Stomach smooth muscle (tissue), 2 donors: ENCODE measurements at regions not wholly inside any gene's neighbourhood (a gene's known extent, or its start where the extent isn't known, plus 50 kb on each side); places are given as distances from the start of the nearest gene placed in this dataset.

Experiments
- H3K27ac ChIP-seq: one replicate; pipeline ENCODE4 v1.7.0; 2013; ENCODE audit warnings: mild to moderate bottlenecking, low read length, inconsistent platforms
- H3K27me3 ChIP-seq, 2 donors: one replicate each; pipeline ENCODE4 v1.7.0; 2013; ENCODE audit warnings: low read length in 2 of 2; ENCODE audit not compliant: insufficient read depth in 2 of 2, control insufficient read depth in 1 of 2
- H3K36me3 ChIP-seq, 2 donors: one replicate each; pipeline ENCODE4 v1.7.0; 2013; ENCODE audit warnings: low read length in 2 of 2; ENCODE audit not compliant: control insufficient read depth in 2 of 2, insufficient read depth in 2 of 2
- H3K4me1 ChIP-seq: one replicate; pipeline ENCODE4 v1.7.0; 2013; ENCODE audit warnings: low read length; ENCODE audit not compliant: control insufficient read depth, insufficient read depth
- H3K4me3 ChIP-seq, 2 donors: one replicate each; pipeline ENCODE4 v1.7.0; 2013; ENCODE audit warnings: low read length in 2 of 2
- H3K9ac ChIP-seq, 2 donors: one replicate each; pipeline ENCODE4 v1.7.0; 2013; ENCODE audit warnings: low read length in 2 of 2, mild to moderate bottlenecking in 1 of 2
- H3K9me3 ChIP-seq, 2 donors: one replicate each; pipeline ENCODE4 v1.7.0; 2013; ENCODE audit warnings: low read length in 2 of 2; ENCODE audit not compliant: control insufficient read depth in 2 of 2
- donor health status: healthy.
- donor health status: Pancreatic carcinoma.

DNA sequence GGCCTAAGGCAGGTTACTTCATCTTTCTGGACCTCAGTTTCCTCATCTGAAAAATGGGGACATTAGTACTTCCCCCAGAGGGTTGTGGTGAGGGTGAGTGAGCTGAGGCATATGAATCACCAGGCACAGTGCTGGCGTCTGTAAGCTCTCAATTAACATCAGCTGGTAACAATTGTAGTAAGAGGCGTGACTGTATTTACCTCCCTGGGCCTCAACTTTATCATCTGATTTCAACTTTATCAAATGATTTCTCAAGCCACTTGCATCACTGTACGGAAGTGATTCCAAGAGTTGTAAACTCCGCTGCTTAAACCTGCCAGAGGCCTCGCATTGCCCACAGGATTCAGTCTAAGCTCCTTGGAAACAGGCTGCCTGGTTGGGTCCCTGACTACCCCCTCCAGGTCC, 53.6 kb upstream of the PKDCC start:
- H3K9ac ChIP-seq: no peak overlapping the region
- no peak overlapping the region for H3K27ac ChIP-seq

GRCh38 chr2:41994661-41995060, 53.2 kb upstream of the PKDCC start:
- Histone ChIP-seq H3K27me3 (no peaks in the 10 kb centered on the region), H3K4me1 (no peaks in the 10 kb centered on the region), H3K9ac (no peak overlapping the region), H3K36me3 (no peaks in the 10 kb centered on the region), H3K9me3 (no peaks in the 10 kb centered on the region), H3K27ac (no peak overlapping the region), H3K4me3 (no peak overlapping the region)

More for the DNA sequence above, 53.6 kb upstream of the PKDCC start:
- Histone ChIP-seq H3K4me1 (no peaks in the 10 kb centered on the region), H3K27me3 (no peaks in the 10 kb centered on the region), H3K9me3 (no peaks in the 10 kb centered on the region), H3K36me3 (no peaks in the 10 kb centered on the region), H3K4me3 (no peak overlapping the region)

DNA sequence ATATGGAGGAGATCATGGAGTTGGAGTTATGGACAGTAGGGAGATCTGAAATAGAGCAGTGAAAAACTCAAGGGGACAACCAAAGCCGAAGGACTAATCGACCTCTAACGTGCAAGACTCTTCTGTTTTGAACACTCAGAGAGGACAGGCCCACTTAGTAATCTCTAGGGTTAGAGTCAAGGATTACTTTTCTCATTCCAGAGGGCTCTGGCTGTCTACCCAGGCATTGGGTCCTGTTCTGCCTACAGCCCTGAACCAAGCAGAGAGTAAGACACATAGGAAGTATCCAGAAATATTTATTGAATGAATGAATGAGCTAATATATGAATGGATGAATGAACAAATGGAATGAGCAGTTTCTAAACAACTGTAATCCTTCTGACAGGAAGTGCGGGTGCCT, 50.3 kb upstream of the PKDCC start:
- no peaks in the 10 kb centered on the region for H3K27me3 ChIP-seq
- no peaks in the 10 kb centered on the region for H3K4me1 ChIP-seq
- H3K27ac ChIP-seq: no peak overlapping the region
- no peak overlapping the region for H3K4me3 ChIP-seq
- no peaks in the 10 kb centered on the region for H3K36me3 ChIP-seq
- H3K9ac ChIP-seq: no peak overlapping the region
- no peaks in the 10 kb centered on the region for H3K9me3 ChIP-seq
